GM21528 (cell line): ENCODE measurements at regions not wholly inside any gene's neighbourhood (a gene's known extent, or its start where the extent isn't known, plus 50 kb on each side); places are given as distances from the start of the nearest gene placed in this dataset.

ENCODE experiments used
- ATAC-seq: cut with Tn5 transposase; IDR thresholded peaks from one replicate; pipeline ENCODE4 v1.9.1; 2021; ENCODE audit warnings: mild to moderate bottlenecking, moderate library complexity; ENCODE audit not compliant: unreplicated experiment, low FRiP score

DNA sequence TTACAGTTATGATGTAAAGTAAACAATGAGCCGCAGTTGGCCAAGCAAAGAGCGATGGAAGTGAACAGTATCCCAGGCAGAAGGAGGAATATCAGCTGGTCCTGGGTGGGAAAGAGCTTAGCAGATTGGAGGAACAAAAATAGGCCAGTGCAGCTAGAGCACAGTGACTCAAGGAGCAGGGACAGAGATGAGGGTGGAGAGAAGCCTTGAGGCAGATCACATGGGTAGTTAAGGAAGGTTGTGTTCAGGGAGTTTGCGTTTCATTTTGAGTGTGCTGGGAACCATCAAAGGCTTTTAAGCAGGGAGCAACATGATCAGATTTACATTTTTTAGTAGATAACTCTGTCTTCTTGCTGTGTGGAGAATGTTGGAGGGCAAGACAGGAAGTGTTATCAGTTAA lies 113.6 kb downstream of the OAT start:
- ATAC-seq = no peak

DNA sequence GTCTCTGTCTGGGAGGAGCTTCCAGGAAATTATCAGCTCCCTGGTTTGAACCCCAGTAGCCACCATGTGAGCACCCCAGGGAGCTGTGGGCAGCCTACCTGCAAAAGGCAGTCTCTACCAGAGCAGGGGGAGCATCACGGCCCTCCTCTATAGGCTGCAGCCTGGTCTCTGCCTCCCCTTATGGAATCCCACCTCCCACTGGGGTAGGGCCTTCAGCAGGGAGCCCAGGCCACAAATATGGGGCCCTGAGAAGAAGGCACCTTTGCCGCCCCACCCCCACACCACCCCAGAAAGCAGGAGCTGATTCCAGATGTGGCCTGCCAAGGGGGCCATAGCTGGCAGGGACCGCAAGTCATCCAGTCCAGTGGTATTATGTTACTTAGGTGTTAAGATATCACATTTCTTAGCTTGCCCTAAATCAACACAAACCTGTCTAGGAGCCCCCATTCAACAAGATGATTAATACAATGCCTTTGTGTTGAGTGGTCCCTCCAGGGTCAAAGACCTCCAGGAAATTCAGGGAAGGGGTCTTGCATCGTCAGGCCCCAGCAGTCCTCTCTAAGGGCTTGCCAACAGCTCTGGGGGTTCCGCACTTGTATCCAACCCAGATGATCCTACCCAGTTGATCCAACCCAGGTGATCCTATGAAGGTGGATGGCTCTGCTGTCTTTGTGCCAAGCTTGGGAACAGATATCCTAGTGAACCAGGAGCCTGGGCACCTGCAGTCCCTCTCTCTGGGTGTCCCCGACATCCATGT lies 114.9 kb downstream of the OAT start:
- ATAC-seq = no peak

DNA sequence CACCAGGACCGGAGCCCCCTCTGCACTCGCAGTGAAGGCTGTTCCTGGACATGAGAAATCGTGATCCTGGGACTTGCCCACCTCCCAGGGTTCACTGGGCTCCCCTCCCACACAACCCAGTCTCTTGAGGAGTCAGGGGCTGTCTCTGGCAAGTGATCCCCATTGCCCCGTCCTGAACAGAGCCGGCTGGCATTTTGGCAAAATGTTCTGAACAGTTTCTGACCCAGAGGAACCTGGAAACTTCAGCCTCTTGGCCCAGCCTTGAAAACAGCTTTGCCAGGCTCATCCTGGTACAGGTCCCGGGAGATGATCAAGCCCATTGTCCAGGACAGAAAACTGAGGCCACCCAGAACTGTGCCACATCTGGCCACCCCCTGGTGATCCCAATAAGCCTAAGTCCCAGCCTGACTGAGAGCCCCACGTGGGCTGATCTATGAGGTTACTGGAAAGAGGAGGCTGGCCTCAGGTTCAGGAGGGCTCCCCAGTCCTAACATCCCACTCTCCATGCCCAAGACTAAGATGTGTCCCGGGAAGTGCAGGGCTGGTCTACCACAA lies 115.7 kb downstream of the OAT start:
- no peak for ATAC-seq

DNA sequence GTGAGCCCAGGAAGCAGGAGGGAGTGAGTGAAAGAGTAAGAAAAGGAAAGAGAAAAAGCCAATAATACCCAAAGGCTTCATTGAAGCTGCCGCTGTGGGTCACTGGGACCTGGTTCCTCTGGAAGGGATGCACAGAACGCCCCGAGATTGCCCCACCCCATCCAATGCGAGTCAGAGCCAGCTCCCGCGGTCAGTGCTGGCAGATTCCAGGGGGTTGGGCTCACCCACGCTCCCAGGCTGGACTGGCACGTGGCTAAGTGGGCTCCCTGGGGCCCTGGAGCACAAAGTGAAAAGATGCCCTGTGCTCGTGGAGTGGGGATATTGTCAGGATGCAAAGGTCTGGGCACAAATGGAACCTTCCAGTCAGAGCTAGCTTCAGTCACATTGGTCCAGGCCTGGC lies 117.0 kb downstream of the OAT start:
- no peak for ATAC-seq

DNA sequence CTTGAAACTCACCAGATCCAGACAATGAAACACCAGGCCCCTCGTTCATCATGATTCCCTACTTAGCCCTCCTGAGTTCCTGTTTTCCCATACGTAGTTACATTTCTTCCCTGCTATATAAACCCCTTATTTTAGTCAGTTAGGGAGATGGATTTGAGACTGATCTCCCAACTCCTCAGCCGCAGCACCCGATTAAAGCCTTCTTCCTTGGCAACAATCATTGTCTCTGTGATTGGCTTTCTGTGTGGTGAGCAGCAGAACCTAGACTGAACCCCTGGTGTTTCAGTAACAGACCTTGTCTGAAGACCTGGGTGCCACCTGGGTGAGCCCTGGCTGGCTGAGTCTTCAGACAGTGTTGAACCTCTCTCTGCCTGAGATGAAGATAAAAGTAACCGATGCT lies 118.0 kb downstream of the OAT start:
- ATAC-seq = no peak

DNA sequence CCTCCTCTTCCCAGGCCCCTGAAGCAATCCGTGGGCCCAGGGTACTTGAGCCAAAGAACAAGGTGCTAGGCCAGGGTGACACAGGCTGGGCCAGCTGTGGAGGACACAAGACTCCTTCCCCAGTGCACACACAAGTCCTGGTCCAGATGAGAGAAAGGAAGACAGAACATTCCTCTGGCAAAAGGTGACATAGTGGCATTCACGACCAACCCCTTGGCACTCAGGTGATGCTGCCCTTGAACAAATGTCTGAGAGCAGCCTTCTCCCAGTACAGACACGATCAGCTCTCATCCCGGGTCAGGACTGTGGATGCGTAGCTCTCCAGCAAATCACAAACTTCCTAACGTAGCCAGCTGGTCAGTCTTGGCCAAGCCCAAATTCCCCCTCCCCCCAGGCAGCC lies 118.5 kb downstream of the OAT start:
- no peak for ATAC-seq

DNA sequence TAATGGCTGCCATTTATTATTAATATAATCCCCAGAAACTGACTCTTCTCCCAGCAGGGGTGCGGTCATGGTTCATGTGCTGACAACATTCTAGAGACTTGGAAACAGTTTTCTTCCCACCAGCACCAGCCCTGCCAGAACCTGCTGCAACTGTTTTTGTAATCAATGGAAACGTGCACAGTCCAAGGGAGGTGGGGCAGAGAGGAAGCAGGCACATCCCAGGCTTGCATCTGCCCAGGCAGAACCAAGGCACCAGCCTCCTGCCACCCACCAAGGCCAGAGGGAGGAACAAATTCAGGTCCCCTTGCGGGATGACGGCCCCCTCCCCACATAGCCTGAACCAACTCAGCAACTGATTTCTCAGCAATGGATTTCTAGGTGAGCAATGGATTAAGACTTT lies 119.0 kb downstream of the OAT start:
- ATAC-seq = no peak

DNA sequence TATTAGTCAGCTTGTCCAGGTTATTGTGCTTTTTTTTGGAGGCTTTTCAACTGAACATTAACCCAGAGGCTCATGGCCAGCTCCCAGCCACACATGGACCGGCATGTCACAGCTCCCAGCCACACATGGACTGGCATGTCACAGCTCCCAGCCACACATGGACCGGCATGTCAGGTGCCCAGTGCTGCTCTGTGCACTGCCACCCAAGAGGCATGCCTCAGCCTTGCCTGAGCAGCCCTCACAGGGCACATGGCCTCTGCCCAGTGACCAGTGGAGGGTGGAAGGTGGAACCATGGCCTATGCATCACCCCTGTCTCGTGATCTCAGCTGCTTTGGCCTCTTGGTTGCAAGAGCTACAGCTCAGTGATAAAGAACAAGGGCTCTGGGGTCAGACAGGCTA lies 119.8 kb downstream of the OAT start:
- ATAC-seq = no peak

DNA sequence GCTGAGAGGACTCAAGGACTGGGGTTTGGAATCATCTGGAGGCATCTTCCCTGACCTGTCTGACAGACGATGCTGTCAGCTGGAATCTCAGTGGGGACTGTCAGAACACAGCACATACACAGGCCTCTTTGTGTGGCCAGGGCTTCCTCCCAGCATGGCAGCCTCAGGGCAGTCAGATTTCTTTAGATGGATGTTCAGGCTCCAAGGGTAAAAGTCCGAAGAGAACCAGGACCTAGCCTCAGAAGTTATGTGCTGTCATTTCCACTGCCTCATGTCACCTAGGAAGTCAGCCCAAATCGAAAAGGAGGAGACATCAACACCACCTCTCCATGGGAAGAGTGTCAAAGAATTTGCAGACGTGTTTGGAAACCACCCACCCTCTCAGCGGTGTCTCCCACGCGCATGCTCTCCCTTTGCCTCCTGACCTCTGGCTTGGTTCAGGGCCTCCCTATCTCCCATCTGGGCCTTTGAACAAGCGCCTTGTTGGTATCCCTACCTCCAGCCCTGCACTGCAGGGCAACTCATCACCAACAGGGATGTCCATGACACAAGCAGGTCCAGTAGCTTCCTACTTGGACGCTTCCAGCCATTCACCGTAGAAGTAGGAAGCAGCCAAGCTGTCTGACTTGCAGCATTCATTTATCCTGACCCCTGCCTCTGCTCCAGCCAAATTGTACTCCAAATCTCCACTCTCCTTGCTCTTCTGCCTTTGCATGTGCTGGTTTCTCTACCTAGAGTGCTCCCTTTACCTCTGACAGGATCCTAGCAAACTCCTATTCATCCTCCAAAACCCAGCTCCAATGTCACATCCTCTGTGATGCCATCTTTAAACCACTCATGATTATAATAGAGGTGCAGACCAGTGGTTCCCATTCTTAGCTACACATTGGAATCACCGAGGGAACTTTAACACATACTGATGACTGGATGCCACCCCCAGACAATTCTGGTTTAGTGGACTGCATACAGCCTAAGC lies 121.6 kb downstream of the OAT start:
- ATAC-seq = no peak

DNA sequence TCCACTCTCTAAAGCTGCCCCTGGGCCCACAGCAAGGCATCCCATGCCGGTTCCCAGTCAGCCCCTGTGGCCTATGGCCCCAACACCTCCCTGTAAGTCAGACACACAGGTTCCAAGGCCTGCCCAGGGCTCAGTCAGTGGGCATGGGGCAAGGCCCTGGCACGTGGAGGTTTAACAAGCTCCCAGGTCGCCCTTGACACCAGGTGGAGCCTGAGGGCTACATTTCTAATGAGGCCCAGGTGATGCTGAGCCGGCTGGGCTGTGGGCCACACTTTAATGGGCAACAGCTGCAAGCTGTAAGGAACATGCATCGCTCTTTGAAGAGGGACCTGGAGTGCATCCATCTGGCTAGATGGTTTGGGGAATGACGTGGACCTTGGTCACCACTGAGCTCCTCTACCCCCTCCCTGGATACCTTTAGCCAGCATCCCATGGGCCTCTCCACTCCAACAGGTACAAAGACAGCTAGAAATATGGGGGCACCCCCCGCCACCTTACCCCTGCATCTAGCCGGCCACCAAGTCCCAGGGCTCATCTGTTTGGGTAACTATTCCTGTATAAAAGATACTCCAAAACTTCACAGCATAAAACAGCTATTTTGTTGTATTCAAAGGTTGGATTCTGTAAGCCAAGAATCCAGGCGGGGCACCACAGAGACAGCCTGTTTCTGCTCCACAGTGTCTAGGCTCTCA lies 122.5 kb downstream of the OAT start:
- ATAC-seq = no peak

DNA sequence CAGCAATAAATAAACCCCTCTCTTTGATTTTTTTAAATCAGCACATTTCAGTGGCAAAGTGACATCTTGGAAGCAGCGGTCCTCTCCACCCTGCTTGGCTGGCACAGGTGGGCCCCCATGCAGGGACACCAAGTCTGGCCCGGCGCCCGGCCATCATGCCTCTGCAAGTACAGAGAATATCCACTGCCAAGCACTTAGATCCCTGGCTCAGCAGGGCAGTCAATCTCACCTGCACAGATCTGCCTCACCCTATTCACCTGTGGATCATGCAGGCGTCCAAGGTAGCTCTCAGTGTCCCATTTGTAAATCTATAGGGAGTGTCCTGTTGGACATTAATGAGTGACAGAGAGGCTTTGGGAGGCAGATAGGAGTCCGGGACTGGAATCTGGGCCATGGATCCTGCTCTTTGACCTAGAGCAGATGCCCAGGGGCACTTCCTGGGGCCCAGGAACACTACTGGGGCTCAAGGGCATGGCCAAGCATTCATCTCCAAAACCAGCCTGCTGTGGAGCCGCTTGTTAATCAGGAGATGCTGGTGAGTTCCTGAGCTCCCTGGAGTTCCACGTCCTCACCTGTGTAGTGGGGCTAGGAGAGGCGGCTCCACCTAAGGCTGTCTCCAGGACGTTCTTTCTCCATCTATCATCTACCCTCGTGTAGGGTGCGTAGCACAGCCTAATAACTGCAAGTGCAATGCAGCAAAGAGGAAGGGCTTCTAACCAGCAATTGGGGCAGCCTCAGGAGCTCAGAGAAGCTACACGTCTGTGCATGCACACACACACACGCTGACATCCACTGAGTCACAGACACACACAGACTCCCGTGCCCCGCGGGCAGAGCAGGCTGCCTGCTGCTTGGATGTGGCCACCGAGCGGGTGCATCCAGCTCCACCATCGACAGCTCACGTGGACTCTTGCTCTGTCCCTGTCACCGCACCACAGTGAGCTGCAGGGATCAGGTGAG lies 123.6 kb downstream of the OAT start:
- ATAC-seq = no peak

DNA sequence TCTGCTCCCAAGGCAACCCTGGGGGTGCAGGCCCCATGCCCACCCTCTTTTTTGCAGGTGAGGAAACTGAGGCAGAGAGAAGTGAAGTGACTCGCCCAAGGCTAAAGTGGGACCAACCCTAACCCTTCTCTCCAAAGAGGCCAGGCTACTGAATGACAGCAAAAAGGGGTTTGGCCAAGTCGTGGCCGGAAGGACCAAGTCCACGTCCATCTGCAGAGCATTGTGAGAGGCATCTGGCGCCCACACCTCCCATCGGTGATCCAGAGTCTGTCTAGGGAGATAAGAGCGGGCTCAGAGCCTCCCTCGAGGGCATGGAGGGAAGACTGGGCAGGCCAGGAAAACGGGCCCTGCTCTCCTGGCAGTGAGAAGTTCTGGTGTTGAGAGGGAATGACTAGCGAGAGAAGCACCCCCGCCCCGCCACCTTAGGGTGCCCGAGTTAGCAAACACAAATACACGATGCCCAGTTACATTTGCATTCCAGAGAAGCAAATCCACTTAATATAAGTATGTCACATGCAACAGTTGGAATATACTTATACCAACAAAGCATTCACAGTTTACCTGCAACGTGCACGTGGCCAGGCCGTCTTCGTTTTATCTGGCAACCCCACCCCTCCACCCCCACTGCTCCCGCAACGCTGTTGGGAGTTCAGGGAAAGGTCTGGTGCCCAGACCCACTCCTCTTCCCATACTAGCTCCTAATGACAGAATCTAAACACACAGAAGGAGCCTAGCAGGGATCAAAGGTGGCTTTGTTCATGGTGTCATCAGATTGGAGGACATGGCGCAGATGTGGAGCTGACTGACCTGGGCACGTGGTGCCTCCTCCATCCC lies 124.9 kb downstream of the OAT start:
- ATAC-seq = no peak

DNA sequence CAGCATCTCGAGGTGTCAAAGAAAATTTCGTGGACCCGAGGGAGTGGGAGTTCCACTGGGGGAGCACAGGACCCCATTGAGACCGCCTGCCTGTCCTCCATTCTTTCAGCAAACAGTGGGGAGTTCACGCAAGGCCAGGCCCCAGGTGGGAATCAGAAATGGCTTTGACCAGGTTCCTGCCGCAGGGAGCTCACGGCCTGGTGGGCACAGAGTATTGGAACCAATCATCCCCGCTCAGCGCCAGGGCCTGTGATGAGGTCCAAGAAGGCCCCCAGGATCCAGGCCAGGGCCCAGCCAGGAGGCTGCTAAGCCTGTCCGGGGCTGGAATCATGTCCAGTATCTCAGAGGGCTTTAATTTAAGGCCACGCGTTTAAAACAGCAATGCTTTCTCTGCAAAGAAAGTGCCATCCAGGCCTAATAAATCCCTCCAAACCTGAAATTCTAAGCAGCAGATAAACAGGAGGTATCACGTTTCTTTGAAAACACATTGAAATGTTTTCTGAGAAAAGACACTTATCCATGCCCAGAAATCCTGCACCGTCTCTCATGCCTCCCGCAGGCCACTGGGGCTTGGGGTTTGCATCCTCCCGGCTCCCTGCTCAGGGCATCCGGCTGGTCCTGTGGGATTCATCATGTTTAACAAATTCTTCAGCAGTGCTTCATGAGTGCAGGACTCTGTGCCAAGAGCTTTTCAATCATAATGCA lies 125.7 kb downstream of the OAT start:
- ATAC-seq = no peak

DNA sequence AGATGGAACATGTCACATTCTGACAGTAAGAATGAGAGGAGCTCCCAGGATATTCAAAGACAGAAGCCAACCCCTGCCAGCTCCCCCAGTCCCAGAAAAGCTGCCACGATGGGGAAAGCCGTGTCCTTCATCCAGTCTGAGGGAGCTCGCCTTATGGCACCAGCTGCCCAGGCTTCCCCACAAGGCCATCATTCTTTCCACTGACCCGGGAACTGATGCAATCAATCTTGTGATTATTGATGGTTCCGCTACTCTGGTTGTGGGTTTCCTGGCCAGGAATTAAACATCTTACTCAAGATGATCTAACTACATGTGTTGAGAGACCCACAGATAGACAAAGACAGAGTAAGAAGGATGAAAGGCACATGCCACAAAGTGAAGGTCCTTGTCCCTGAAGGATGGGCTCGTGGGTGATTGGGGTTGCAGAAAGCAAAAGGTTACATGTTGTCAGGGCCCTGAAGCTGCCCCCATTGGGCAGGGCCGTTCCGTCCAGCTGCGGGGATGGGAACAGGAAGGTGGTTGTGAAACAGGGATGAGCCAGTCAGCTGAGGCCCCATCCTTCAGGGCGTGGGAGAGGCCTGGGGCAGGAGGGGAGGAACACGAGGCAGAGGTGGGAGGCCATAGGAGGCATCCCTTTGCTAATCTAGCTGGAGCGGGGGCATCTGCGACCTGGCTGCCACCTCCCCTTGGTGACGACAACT lies 127.6 kb downstream of the OAT start:
- ATAC-seq = no peak

DNA sequence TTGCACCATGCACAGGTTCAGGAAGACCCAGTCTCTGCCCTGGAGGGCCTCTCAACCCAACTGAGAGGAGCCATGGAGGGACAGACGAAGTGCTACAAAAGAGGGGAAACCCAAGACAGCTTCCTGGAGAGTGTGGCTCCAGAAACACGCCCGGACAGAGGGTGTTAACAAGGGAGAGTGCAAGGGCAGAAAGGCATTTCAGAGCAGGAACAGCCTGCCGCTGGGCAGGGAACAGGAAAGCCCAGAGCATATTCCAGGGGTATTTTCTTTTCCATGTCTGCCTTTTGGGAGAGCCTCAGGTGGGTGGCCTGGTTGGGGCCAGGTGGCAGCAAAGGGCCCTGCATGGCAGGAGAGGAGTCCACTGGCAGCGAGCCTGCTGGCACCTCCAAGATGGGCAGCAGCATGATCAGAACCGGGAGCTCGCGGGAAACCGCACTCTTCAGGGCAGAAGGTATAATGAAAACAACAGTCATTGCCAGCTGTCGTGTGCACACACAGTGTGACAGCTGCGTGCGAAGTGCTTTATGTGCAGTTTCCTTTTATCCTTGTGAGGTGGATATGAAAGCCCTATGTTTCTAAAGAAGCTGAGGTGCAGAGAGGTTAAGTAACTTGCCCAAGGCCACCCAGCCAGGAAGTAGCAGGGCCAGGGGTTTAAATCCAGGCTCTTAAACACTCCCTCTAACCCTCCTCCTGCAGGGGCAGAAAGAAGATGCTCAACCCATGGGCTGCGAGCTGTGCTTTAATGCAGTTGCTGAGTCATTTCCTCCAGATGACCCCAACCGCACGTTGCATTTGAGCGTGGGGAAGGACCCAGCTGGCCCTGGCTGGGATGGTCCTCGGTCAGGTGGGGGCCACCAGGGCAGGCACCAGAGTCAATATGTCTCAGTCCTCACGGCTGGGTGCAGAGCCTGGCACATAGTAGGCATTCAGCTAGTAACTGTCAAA lies 128.6 kb downstream of the OAT start:
- no peak for ATAC-seq
